GM18498 (cell line): ENCODE measurements at regions not wholly inside any gene's neighbourhood (a gene's known extent, or its start where the extent isn't known, plus 50 kb on each side); places are given as distances from the start of the nearest gene placed in this dataset.

Experiments used
- ATAC-seq: cut with Tn5 transposase; IDR thresholded peaks from one replicate; pipeline ENCODE4 v1.9.1; 2021; ENCODE audit warnings: mild to moderate bottlenecking, moderate library complexity; ENCODE audit not compliant: unreplicated experiment

- ATAC-seq: no peak
Measured at GRCh38 chr18:48488388-48488850, 50.4 kb upstream of the CTIF start.

- ATAC-seq: no peak
Measured at GRCh38 chr18:48486754-48487153, 52.1 kb upstream of the CTIF start.

GRCh38 chr18:48485828-48486405, 52.9 kb upstream of the CTIF start:
- no peak for ATAC-seq

GRCh38 chr18:48481092-48481491, 57.7 kb upstream of the CTIF start:
- no peak for ATAC-seq

GRCh38 chr18:48479531-48479930, 59.3 kb upstream of the CTIF start:
- ATAC-seq: no peak

GRCh38 chr18:48477348-48477747, 61.5 kb upstream of the CTIF start:
- no peak for ATAC-seq

GRCh38 chr18:48476550-48476917, 62.3 kb upstream of the CTIF start:
- ATAC-seq: no peak

GRCh38 chr18:48475635-48476549, 62.9 kb upstream of the CTIF start:
- ATAC-seq: peak; percentile 55

- no peak for ATAC-seq
Measured at GRCh38 chr18:48473816-48474215, 64.6 kb upstream of the ZBTB7C start.

GRCh38 chr18:48472610-48473009, 63.4 kb upstream of the ZBTB7C start:
- no peak for ATAC-seq

- no peak for ATAC-seq
Measured at GRCh38 chr18:48470484-48471180, 61.4 kb upstream of the ZBTB7C start.

- no peak for ATAC-seq
Measured at GRCh38 chr18:48468151-48468550, 59.0 kb upstream of the ZBTB7C start.

GRCh38 chr18:48467231-48467630, 58.0 kb upstream of the ZBTB7C start:
- no peak for ATAC-seq

- no peak for ATAC-seq
Measured at GRCh38 chr18:48462510-48462909, 53.3 kb upstream of the ZBTB7C start.

GRCh38 chr18:48460929-48461583, 51.9 kb upstream of the ZBTB7C start:
- no peak for ATAC-seq

- no peak for ATAC-seq
Measured at GRCh38 chr18:48459465-48459864, 50.3 kb upstream of the ZBTB7C start.

- no peak for ATAC-seq
Measured at GRCh38 chr18:48459016-48459415, 49.8 kb upstream of the ZBTB7C start.
